HG02884 (cell line): ENCODE measurements at regions not wholly inside any gene's neighbourhood (a gene's known extent, or its start where the extent isn't known, plus 50 kb on each side); places are given as distances from the start of the nearest gene placed in this dataset.

Experiments used
- ATAC-seq: cut with Tn5 transposase; IDR thresholded peaks from one replicate; pipeline ENCODE4 v1.9.1; 2021; ENCODE audit warnings: mild to moderate bottlenecking, moderate library complexity; ENCODE audit not compliant: unreplicated experiment

DNA sequence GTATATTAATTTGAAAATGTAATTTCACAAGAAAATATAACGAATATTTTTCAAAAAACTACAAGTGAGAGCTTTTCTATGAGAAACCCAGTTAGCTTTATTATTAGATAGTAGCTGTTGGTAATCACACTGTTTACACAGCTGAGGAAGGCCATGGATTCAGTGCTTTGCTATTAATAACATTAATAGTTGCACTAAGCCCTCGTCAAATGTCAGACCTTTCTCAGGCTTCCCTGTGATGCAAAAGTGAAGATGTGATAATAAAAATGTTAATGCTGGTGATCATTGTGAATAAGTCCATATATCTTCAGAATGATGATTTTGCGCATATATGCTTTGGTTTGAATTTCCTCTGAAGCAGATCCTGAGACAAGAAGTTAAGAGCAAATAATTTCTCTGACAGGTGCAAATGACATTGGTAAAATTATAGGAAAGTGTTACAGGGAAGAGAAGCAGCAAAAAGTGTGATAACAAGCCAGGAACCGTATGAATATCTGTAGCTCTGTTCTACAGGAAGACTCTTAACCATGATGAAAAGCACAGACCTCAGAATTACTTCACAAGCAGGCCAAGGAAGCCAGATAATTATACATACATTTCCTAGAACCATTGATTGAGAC, 56.5 kb upstream of the CNTN6 start:
- no peak for ATAC-seq

DNA sequence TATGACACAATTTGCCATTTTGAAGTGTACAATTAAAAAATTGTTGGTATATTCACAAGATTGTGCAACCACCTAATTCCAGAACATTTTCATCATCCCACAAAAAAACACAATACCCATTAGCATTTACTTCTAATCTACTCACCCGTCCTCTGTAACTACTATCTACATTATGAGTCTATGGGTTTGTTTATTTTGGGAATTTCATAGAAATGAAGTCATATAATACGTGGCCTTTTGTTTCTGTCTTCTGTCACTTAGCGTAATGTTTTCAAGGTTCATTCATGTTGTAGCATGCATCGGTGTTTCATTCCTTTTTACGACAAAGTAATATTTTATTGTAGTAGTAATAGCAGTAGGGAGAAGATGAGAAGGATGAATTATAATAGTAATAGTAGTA, 55.2 kb upstream of the CNTN6 start:
- ATAC-seq, result no peak
